ENCODE measurements at regions not wholly inside any gene's neighbourhood (a gene's known extent, or its start where the extent isn't known, plus 50 kb on each side); places are given as distances from the start of the nearest gene placed in this dataset.

GRCh38 chr6:134816780-134817179 lies 133.1 kb downstream of the ALDH8A1 start:
- TF ChIP-seq CTCF (IDR thresholded peaks at IDR 0.05) (no peak), POLR2A (IDR thresholded peaks at IDR 0.05) (no peak)

Measured in adrenal gland (tissue), 5 donors.